ENCODE measurements at regions not wholly inside any gene's neighbourhood (a gene's known extent, or its start where the extent isn't known, plus 50 kb on each side); places are given as distances from the start of the nearest gene placed in this dataset.
"Not testable (repeated sequence)": the region's sequence is repeated elsewhere in the genome, so short reads cannot be mapped to it uniquely, and the experiment has no call there.

GRCh38 chr14:83298016-83298415 is 1764.4 kb upstream of the SEL1L start:
- not testable (repeated sequence) for DNase-seq (ENCODE audit: low read depth)

- no peak for DNase-seq (ENCODE audit: low read depth)
Observed at GRCh38 chr14:83300476-83301064, 1766.9 kb upstream of the SEL1L start.

GRCh38 chr14:83301791-83302190 is 1768.1 kb upstream of the SEL1L start:
- DNase-seq (ENCODE audit: low read depth) = no peak

- DNase-seq (ENCODE audit: low read depth) = no peak
Observed at GRCh38 chr14:83309211-83309610, 1775.6 kb upstream of the SEL1L start.

- no peak for DNase-seq (ENCODE audit: low read depth)
Observed at GRCh38 chr14:83309833-83310232, 1776.2 kb upstream of the SEL1L start.

GRCh38 chr14:83312511-83312910 is 1778.9 kb upstream of the SEL1L start:
- no peak for DNase-seq (ENCODE audit: low read depth)

GRCh38 chr14:83314764-83315163 is 1781.1 kb upstream of the SEL1L start:
- DNase-seq (ENCODE audit: low read depth) = no peak

- DNase-seq (ENCODE audit: low read depth) = no peak
Observed at GRCh38 chr14:83316356-83316755, 1782.7 kb upstream of the SEL1L start.

- DNase-seq (ENCODE audit: low read depth) = no peak
Observed at GRCh38 chr14:83320837-83321236, 1787.2 kb upstream of the SEL1L start.

GRCh38 chr14:83331513-83331912 is 1797.9 kb upstream of the SEL1L start:
- DNase-seq (ENCODE audit: low read depth) = no peak

GRCh38 chr14:83342590-83342989 is 1808.9 kb upstream of the SEL1L start:
- DNase-seq (ENCODE audit: low read depth) = peak; percentile 19

- no peak for DNase-seq (ENCODE audit: low read depth)
Observed at GRCh38 chr14:83347874-83348273, 1814.2 kb upstream of the SEL1L start.

- no peak for DNase-seq (ENCODE audit: low read depth)
Observed at GRCh38 chr14:83355609-83356008, 1822.0 kb upstream of the SEL1L start.

- DNase-seq (ENCODE audit: low read depth) = no peak
Observed at GRCh38 chr14:83356080-83356479, 1822.4 kb upstream of the SEL1L start.

GRCh38 chr14:83372271-83372670 is 1838.6 kb upstream of the SEL1L start:
- DNase-seq (ENCODE audit: low read depth) = no peak

- no peak for DNase-seq (ENCODE audit: low read depth)
Observed at GRCh38 chr14:83379436-83379835, 1845.8 kb upstream of the SEL1L start.

GRCh38 chr14:83384253-83384652 is 1850.6 kb upstream of the SEL1L start:
- DNase-seq (ENCODE audit: low read depth) = no peak

- DNase-seq (ENCODE audit: low read depth) = no peak
Observed at GRCh38 chr14:83395321-83395720, 1861.7 kb upstream of the SEL1L start.

- no peak for DNase-seq (ENCODE audit: low read depth)
Observed at GRCh38 chr14:83416476-83416875, 1882.8 kb upstream of the SEL1L start.

GRCh38 chr14:83419420-83419819 is 1885.8 kb upstream of the SEL1L start:
- no peak for DNase-seq (ENCODE audit: low read depth)

- DNase-seq (ENCODE audit: low read depth) = no peak
Observed at GRCh38 chr14:83421711-83422110, 1888.1 kb upstream of the SEL1L start.

GRCh38 chr14:83425138-83425537 is 1891.5 kb upstream of the SEL1L start:
- DNase-seq (ENCODE audit: low read depth) = peak; percentile 59

- no peak for DNase-seq (ENCODE audit: low read depth)
Observed at GRCh38 chr14:83425706-83426105, 1892.1 kb upstream of the SEL1L start.

- no peak for DNase-seq (ENCODE audit: low read depth)
Observed at GRCh38 chr14:83433618-83434017, 1900.0 kb upstream of the SEL1L start.

GRCh38 chr14:83441801-83442200 is 1908.1 kb upstream of the SEL1L start:
- no peak for DNase-seq (ENCODE audit: low read depth)

Data from GM04503 (cell line).